Activated CD4-positive, alpha-beta T cell treated with anti-CD3 and anti-CD28 coated beads, Interleukin-2, Interleukin-6, amounts not matched to agents 100 ng/mL and 50 ng/mL, durations not matched to agents 16 hours and 8 hours (primary cell): ENCODE measurements at regions not wholly inside any gene's neighbourhood (a gene's known extent, or its start where the extent isn't known, plus 50 kb on each side); places are given as distances from the start of the nearest gene placed in this dataset.
"Not testable (repeated sequence)": the region's sequence is repeated elsewhere in the genome, so short reads cannot be mapped to it uniquely, and the experiment has no call there.

Source experiments
- DNase-seq: peaks from one replicate; pipeline ENCODE4 v3.0.0-alpha.2; 2020

GRCh38 chr13:52929846-52930245 lies 81.4 kb upstream of the PCDH8 start:
- no peak for DNase-seq

GRCh38 chr13:52926971-52927370 lies 78.5 kb upstream of the PCDH8 start:
- no peak for DNase-seq

- no peak for DNase-seq
These were observed 77.4 kb upstream of the PCDH8 start for GRCh38 chr13:52925775-52926285.

GRCh38 chr13:52925251-52925650 lies 76.8 kb upstream of the PCDH8 start:
- no peak for DNase-seq

GRCh38 chr13:52924289-52925148 lies 76.1 kb upstream of the PCDH8 start:
- DNase-seq, result no peak

- DNase-seq, result no peak
These were observed 74.5 kb upstream of the PCDH8 start for GRCh38 chr13:52922961-52923360.

- no peak for DNase-seq
These were observed 72.8 kb upstream of the PCDH8 start for GRCh38 chr13:52921194-52921593.

- DNase-seq, result no peak
These were observed 68.1 kb upstream of the PCDH8 start for GRCh38 chr13:52916486-52916990.

- DNase-seq, result no peak
These were observed 62.9 kb upstream of the PCDH8 start for GRCh38 chr13:52911340-52911739.

- not testable (repeated sequence) for DNase-seq
These were observed 61.9 kb upstream of the PCDH8 start for GRCh38 chr13:52910318-52910717.

GRCh38 chr13:52906122-52906903 lies 57.9 kb upstream of the PCDH8 start:
- DNase-seq, result no peak

- no peak for DNase-seq
These were observed 57.3 kb upstream of the PCDH8 start for GRCh38 chr13:52905701-52906100.

- no peak for DNase-seq
These were observed 54.9 kb upstream of the PCDH8 start for GRCh38 chr13:52903320-52903719.

GRCh38 chr13:52899206-52899605 lies 50.8 kb upstream of the PCDH8 start:
- DNase-seq, result no peak
